SK-N-SH (cell line): ENCODE measurements at regions not wholly inside any gene's neighbourhood (a gene's known extent, or its start where the extent isn't known, plus 50 kb on each side); places are given as distances from the start of the nearest gene placed in this dataset.

Experiments
- CTCF ChIA-PET: fragments of 300-600, 350-600 bp; formaldehyde crosslinking; extraction: SDS; loops from one replicate; lab custom pipeline; 2021; lab: Yijun Ruan, JAX
- POLR2A ChIA-PET: fragments of 350-600 bp; sonication (Branson Sonifier 250); formaldehyde crosslinking; extraction: SDS; loops from one replicate; lab custom pipeline; 2020; ENCODE audit warnings: antibody characterized with exemption, inconsistent platforms; lab: Yijun Ruan, JAX
- DNase-seq: peaks from one replicate; pipeline ENCODE4 v3.0.0; 2012
- H2AFZ ChIP-seq: fragments of 200-600 bp; sonication (generic); 2 replicates; pipeline ENCODE4 v1.8.1; 2016; ENCODE audit warnings: antibody characterized with exemption, mild to moderate bottlenecking, low read depth
- H3F3A ChIP-seq: fragments of 200-600 bp; sonication (generic); replicated peaks from 2 replicates; pipeline ENCODE3; 2016; ENCODE audit warnings: antibody characterized with exemption, mild to moderate bottlenecking; ENCODE audit not compliant: insufficient read depth
- H3K27ac ChIP-seq, 2 experiments: fragments of 200-500 bp in 1 of 2; fragments of 200-600 bp in 1 of 2; sonication (Bioruptor generic) in 1 of 2; sonication (generic), shearing (Covaris generic) in 1 of 2; 2 replicates each; pipeline versions ENCODE4 v1.5.1 to v1.6.1; 2014 to 2016; ENCODE audit warnings: low read depth in 2 of 2, inconsistent platforms in 1 of 2, low read length in 1 of 2, mild to moderate bottlenecking in 1 of 2, mixed read lengths in 1 of 2
- H3K27me3 ChIP-seq: fragments of 200-600 bp; sonication (generic), shearing (Covaris generic); 2 replicates; pipeline ENCODE4 v1.6.1; 2016; ENCODE audit warnings: mixed run types; ENCODE audit not compliant: insufficient read depth
- H3K36me3 ChIP-seq, 2 experiments: fragments of 200-500 bp in 1 of 2; fragments of 200-600 bp in 1 of 2; sonication (Bioruptor generic) in 1 of 2; sonication (generic) in 1 of 2; replicated peaks in 1 of 2; 2 replicates each; pipeline versions ENCODE3 to v1.5.1; 2014 to 2016; ENCODE audit warnings: low read length in 1 of 2, mild to moderate bottlenecking in 1 of 2; ENCODE audit not compliant: insufficient read depth in 2 of 2, control insufficient read depth in 1 of 2
- H3K4me1 ChIP-seq, 2 experiments: fragments of 200-500 bp in 1 of 2; fragments of 200-600 bp in 1 of 2; sonication (Bioruptor generic) in 1 of 2; sonication (generic), shearing (Covaris generic) in 1 of 2; 2 replicates each; pipeline versions ENCODE4 v1.5.1 to v1.6.1; 2014 to 2016; ENCODE audit warnings: low read depth in 1 of 2, low read length in 1 of 2, mixed run types in 1 of 2; ENCODE audit not compliant: insufficient read depth in 2 of 2, control insufficient read depth in 1 of 2
- H3K4me2 ChIP-seq: fragments of 200-600 bp; sonication (generic), shearing (Covaris generic); 2 replicates; pipeline ENCODE4 v1.6.1; 2017; ENCODE audit warnings: mixed run types
- H3K4me3 ChIP-seq, 2 experiments: fragments of 200-500 bp in 1 of 2; fragments of 200-600 bp in 1 of 2; sonication (Bioruptor generic) in 1 of 2; sonication (generic), shearing (Covaris generic) in 1 of 2; 2 replicates each; pipeline versions ENCODE4 v1.5.1 to v1.8.1; 2014 to 2016; ENCODE audit warnings: low read depth in 2 of 2, inconsistent platforms in 1 of 2, low read length in 1 of 2, mild to moderate bottlenecking in 1 of 2, mixed read lengths in 1 of 2, moderate library complexity in 1 of 2
- H3K79me2 ChIP-seq: fragments of 200-600 bp; sonication (generic); 2 replicates; pipeline ENCODE4 v1.8.1; 2017; ENCODE audit warnings: mild to moderate bottlenecking; ENCODE audit not compliant: insufficient read depth
- H3K9ac ChIP-seq: fragments of 200-600 bp; sonication (generic); 2 replicates; pipeline ENCODE4 v1.6.1; 2017; ENCODE audit warnings: mixed run types
- H3K9me2 ChIP-seq: fragments of 200-600 bp; sonication (generic); 2 replicates; pipeline ENCODE4 v1.6.1; 2017; ENCODE audit warnings: mixed run types
- H3K9me3 ChIP-seq: fragments of 200-600 bp; sonication (generic); 2 replicates; pipeline ENCODE4 v1.6.1; 2017; ENCODE audit warnings: mixed run types, mild to moderate bottlenecking, moderate library complexity
- H4K20me1 ChIP-seq: fragments of 200-600 bp; sonication (generic); 2 replicates; pipeline ENCODE4 v1.6.1; 2017; ENCODE audit warnings: mild to moderate bottlenecking, mixed run types; ENCODE audit not compliant: insufficient read depth
- EZH2phosphoT487 ChIP-seq: fragments of 200-600 bp; sonication (generic); IDR thresholded peaks from 2 replicates; pipeline ENCODE4 v1.6.1; 2017; ENCODE audit warnings: low read depth, mixed run types, mild to moderate bottlenecking, antibody characterized with exemption, moderate library complexity, borderline replicate concordance
- GABPA ChIP-seq: IDR thresholded peaks from 2 replicates; pipeline ENCODE4 v1.4.0; 2012; ENCODE audit warnings: low read depth, mild to moderate bottlenecking
- GATA2 ChIP-seq: sonication (generic); formaldehyde crosslinking; IDR thresholded peaks from 2 replicates; pipeline ENCODE4 v1.5.0; 2020; ENCODE audit warnings: mild to moderate bottlenecking, missing genetic modification reagents
- JUND ChIP-seq: IDR thresholded peaks from 2 replicates; pipeline ENCODE4 v1.4.0; 2012
- NRF1 ChIP-seq: IDR thresholded peaks from 2 replicates; pipeline ENCODE4 v1.6.1; 2012; ENCODE audit warnings: low read depth, mild to moderate bottlenecking, low read length
- POLR2AphosphoS5 ChIP-seq: IDR thresholded peaks from 2 replicates; pipeline ENCODE4 v1.6.1; 2012; ENCODE audit warnings: low read depth, low read length
- RAD21 ChIP-seq: IDR thresholded peaks from 2 replicates; pipeline ENCODE4 v1.6.1; 2012; ENCODE audit warnings: mild to moderate bottlenecking, low read length
- SMC3 ChIP-seq: IDR thresholded peaks from 2 replicates; pipeline ENCODE4 v1.6.1; 2012; ENCODE audit warnings: low read depth, low read length, improper control_type of control experiment
- TAF1 ChIP-seq: IDR thresholded peaks from 2 replicates; pipeline ENCODE4 v1.6.1; 2012; ENCODE audit warnings: low read depth, mild to moderate bottlenecking, low read length, moderate library complexity, borderline replicate concordance
- TCF12 ChIP-seq: IDR thresholded peaks from 2 replicates; pipeline ENCODE4 v1.4.0; 2012
- TEAD4 ChIP-seq: IDR thresholded peaks from 2 replicates; pipeline ENCODE4 v1.4.0; 2012; ENCODE audit warnings: mild to moderate bottlenecking, borderline replicate concordance; ENCODE audit not compliant: insufficient read depth
- WGBS: methylation state at CpG from one replicate; pipeline ENCODE4 v1.1.6; 2017; ENCODE audit warnings: low lambda C conversion rate; 5-methylcytosine and 5-hydroxymethylcytosine counted together
- TF ChIP-seq, protein P1 (sequence below): IDR thresholded peaks from 2 replicates; pipeline ENCODE4 v1.4.0; 2012; ENCODE audit warnings: low read depth, borderline replicate concordance
- TF ChIP-seq, protein P2 (sequence below): IDR thresholded peaks from 2 replicates; pipeline ENCODE4 v1.6.1; 2012; ENCODE audit warnings: mild to moderate bottlenecking, low read depth, low read length, moderate library complexity
- TF ChIP-seq, protein P3 (sequence below): fragments of 150-350 bp; IDR thresholded peaks from 2 replicates; pipeline ENCODE4 v1.6.1; 2016; ENCODE audit warnings: mild to moderate bottlenecking, low read depth, low read length
- TF ChIP-seq, protein P4 (sequence below): fragments of 150-350 bp; IDR thresholded peaks from 2 replicates; pipeline ENCODE4 v1.6.1; 2017; ENCODE audit warnings: antibody characterized with exemption, low read length, low read depth, borderline replicate concordance

DNA sequence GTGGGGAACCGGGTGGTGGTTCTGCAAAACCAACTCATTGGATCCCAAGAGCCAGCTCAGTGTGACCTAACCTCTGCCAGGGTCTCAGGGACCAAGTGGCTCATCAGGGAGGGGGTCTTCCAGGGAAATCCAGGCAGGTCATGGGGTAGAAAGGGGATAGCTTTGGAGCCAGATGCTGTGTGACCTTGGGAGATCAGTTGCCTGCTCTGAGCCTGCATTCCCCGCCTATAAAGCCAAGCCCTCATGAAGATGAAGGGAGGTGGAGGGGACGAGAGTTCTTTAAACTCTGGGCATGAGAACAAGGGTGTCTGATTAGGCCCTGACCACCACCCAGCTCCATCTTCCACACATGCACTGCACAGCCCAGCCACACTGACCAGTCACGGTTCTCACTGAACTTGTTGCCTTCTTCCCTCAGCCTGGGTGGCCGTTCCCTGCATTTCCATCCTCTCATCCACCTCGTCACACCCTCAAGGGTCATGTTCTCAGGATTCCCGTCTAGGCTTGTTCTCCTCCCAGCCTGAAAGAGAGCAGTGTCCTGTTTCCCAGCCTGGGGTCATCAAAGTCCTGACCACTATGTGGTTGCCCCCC, 475.5 kb downstream of the TBC1D22A start:
- Histone ChIP-seq H3K27me3 (no peaks in the 10 kb centered on the region), H3K27ac (no peak overlapping the region), H3K4me2 (no peak overlapping the region), H4K20me1 (no peaks in the 10 kb centered on the region), H3K4me1 (no peaks in the 10 kb centered on the region), H3K9ac (no peak overlapping the region), H3K79me2 (no peaks in the 10 kb centered on the region), H3K9me3 (no peaks in the 10 kb centered on the region), H3K9me2 (no peaks in the 10 kb centered on the region), H3K36me3 (no peaks in the 10 kb centered on the region), H3F3A (no peaks in the 10 kb centered on the region), H3K4me3 (no peak overlapping the region), H2AFZ (no peak overlapping the region)
- WGBS: 14% methylated on average over 7 of the region's 7 CpGs
- TF ChIP-seq EZH2phosphoT487: no peak
- TF ChIP-seq TCF12: no peak
- no peak for DNase-seq
- CTCF ChIA-PET: interaction anchor here (1.8 kb wide), 1 partner anchor 9 kb away, joined by 5 read pairs; no protein-coding TSS in a partner anchor
- POLR2A ChIA-PET: no interaction called here

DNA sequence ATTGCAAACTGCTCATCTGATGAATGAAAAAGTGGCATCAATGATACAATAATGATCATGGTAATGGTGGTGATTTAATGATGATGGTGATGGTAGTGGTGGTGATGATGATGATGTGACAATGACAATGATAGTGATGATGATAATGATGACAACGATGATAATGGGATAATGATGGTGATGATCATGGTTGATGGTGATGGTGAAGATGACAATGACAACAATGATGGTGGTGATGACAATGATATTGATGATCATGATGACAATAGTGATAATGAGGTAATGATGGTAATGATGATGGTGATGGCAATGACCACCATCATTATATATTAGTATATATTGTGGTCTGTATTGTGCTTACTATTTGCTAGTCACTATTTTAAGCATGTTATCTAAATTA, 474.3 kb downstream of the TBC1D22A start:
- TF ChIP-seq, protein P1, sequence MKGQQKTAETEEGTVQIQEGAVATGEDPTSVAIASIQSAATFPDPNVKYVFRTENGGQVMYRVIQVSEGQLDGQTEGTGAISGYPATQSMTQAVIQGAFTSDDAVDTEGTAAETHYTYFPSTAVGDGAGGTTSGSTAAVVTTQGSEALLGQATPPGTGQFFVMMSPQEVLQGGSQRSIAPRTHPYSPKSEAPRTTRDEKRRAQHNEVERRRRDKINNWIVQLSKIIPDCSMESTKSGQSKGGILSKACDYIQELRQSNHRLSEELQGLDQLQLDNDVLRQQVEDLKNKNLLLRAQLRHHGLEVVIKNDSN: no peak
- TF ChIP-seq RAD21 (no peak), TAF1 (no peak), POLR2AphosphoS5 (no peak), TEAD4 (no peak), SMC3 (no peak), NRF1 (no peak), GATA2 (no peak), JUND (no peak), GABPA (no peak)
- TF ChIP-seq, protein P2, sequence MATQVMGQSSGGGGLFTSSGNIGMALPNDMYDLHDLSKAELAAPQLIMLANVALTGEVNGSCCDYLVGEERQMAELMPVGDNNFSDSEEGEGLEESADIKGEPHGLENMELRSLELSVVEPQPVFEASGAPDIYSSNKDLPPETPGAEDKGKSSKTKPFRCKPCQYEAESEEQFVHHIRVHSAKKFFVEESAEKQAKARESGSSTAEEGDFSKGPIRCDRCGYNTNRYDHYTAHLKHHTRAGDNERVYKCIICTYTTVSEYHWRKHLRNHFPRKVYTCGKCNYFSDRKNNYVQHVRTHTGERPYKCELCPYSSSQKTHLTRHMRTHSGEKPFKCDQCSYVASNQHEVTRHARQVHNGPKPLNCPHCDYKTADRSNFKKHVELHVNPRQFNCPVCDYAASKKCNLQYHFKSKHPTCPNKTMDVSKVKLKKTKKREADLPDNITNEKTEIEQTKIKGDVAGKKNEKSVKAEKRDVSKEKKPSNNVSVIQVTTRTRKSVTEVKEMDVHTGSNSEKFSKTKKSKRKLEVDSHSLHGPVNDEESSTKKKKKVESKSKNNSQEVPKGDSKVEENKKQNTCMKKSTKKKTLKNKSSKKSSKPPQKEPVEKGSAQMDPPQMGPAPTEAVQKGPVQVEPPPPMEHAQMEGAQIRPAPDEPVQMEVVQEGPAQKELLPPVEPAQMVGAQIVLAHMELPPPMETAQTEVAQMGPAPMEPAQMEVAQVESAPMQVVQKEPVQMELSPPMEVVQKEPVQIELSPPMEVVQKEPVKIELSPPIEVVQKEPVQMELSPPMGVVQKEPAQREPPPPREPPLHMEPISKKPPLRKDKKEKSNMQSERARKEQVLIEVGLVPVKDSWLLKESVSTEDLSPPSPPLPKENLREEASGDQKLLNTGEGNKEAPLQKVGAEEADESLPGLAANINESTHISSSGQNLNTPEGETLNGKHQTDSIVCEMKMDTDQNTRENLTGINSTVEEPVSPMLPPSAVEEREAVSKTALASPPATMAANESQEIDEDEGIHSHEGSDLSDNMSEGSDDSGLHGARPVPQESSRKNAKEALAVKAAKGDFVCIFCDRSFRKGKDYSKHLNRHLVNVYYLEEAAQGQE: no peak
- TF ChIP-seq, protein P3, sequence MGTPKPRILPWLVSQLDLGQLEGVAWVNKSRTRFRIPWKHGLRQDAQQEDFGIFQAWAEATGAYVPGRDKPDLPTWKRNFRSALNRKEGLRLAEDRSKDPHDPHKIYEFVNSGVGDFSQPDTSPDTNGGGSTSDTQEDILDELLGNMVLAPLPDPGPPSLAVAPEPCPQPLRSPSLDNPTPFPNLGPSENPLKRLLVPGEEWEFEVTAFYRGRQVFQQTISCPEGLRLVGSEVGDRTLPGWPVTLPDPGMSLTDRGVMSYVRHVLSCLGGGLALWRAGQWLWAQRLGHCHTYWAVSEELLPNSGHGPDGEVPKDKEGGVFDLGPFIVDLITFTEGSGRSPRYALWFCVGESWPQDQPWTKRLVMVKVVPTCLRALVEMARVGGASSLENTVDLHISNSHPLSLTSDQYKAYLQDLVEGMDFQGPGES: no peak
- TF ChIP-seq, protein P4, sequence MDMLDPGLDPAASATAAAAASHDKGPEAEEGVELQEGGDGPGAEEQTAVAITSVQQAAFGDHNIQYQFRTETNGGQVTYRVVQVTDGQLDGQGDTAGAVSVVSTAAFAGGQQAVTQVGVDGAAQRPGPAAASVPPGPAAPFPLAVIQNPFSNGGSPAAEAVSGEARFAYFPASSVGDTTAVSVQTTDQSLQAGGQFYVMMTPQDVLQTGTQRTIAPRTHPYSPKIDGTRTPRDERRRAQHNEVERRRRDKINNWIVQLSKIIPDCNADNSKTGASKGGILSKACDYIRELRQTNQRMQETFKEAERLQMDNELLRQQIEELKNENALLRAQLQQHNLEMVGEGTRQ: no peak
- no peaks in the 10 kb centered on the region for H3K79me2 ChIP-seq
- no peak overlapping the region for H3K4me3 ChIP-seq
- WGBS: 5% methylated on average over 1 of the region's 1 CpG
- CTCF ChIA-PET: no interaction called here
- no peaks in the 10 kb centered on the region for H3K4me1 ChIP-seq
- H3K4me2 ChIP-seq: no peak overlapping the region
- no peaks in the 10 kb centered on the region for H3K9me2 ChIP-seq
- no peaks in the 10 kb centered on the region for H3K36me3 ChIP-seq
- no peak overlapping the region for H3K27ac ChIP-seq
- no peaks in the 10 kb centered on the region for H3K27me3 ChIP-seq
- H4K20me1 ChIP-seq: no peaks in the 10 kb centered on the region
- H3F3A ChIP-seq: no peaks in the 10 kb centered on the region
- DNase-seq: no peak
- no peak overlapping the region for H2AFZ ChIP-seq
- H3K9me3 ChIP-seq: no peaks in the 10 kb centered on the region
- POLR2A ChIA-PET: no interaction called here
- no peak overlapping the region for H3K9ac ChIP-seq
